GM18861 (cell line): ENCODE measurements at regions not wholly inside any gene's neighbourhood (a gene's known extent, or its start where the extent isn't known, plus 50 kb on each side); places are given as distances from the start of the nearest gene placed in this dataset.
"Not testable (repeated sequence)": the region's sequence is repeated elsewhere in the genome, so short reads cannot be mapped to it uniquely, and the experiment has no call there.

ENCODE experiments used
- ATAC-seq: cut with Tn5 transposase; IDR thresholded peaks from one replicate; pipeline ENCODE4 v1.9.1; 2021; ENCODE audit not compliant: unreplicated experiment

- no peak for ATAC-seq
Measured at GRCh38 chr12:68984796-68985573, 52.0 kb upstream of the CPM start.

DNA sequence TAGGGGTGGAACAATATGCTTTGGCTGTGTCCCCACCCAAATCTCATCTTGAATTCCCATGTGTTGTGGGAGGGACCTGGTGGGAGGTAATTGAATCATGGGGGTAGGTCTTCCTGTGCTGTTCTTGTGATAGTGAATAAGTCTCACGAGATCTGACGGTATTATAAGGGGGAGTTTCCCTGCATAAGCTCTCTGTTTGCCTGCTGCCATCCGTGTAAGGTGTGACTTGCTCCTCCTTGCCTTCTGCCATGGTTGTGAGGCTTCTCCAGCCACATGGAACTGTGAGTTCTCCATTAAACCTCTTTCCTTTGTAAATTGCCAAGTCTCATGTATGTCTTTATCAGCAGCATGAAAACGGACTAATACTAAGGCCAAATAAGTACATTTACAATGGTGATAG is 64.6 kb upstream of the CPM start:
- ATAC-seq: not testable (repeated sequence)

- ATAC-seq: no peak
Measured at GRCh38 chr12:68998041-68998440, 65.1 kb upstream of the CPM start.

GRCh38 chr12:69000074-69000473 is 67.1 kb upstream of the CPM start:
- ATAC-seq: no peak

DNA sequence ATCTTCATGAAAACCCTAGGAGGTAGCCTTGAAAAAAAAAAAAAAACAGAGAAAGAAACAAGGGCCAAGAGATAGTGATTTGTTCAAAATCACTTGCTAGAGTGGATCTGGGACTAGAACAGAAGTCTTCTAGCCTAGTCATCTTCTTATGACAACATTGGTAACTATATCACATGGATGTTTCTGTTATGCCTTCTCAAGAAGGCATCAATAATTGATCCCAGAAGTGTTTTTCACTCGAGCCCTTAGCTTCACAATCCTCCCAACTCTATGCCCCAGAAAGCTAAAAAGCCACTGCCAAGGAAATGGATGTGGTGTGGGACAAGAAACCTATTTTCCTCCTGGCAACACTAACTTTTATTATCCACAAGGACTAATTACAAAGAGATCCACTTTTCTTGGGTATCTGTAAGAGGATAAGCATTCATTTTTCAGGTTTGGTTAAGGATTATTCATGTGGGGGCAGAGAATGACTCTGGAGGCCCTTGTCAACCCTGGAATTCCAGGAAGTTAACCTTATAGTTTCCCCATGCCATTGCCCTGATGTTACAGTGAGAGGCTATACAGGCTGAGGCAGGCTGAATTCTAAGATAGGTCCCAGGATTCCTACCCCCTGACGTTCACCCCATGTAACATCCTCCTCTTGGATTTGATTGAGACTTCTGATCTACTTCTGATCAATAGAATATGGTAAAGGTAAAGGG is 67.7 kb upstream of the CPM start:
- ATAC-seq: no peak

DNA sequence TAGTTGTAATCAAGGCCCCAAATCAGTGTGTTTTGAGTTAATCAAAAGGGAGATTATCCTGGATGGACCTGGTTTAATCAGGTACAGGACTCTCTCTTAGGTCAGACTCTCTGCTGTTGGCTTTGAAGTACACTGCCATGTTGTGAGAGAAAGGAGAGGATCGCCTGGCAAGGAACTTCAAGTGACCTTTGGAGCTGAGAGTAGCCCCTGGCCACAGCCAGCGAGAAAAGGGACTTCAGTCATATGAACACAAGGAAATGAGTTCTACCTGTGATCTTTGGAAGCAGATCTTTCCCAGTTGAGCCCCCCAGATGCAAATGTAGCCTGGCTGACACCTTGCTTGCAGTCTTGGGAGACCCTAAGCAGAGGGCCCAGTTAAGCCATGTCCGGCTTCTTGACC is 68.3 kb upstream of the CPM start:
- ATAC-seq: no peak

- ATAC-seq: no peak
Measured at GRCh38 chr12:69002969-69003368, 70.0 kb upstream of the CPM start.

DNA sequence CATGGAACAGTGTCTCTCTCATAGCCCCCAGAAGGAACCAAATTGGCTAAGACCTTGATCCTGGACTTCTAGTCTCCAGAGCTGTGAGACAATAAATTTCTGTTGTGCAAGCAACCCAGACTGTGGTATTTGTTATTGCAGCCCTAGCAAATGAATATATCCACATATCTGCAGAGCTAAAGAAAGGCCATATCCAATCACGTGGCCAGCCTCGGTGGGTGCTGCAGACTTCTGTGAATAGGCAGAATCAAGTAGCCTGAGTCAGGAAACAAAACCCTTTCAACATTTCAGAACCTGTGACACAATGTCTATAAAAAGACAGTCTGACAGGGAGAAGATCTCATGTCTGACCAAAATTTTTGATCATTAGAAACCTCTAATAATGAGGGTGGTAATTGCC is 71.0 kb upstream of the CPM start:
- no peak for ATAC-seq

GRCh38 chr12:69007101-69007854 is 74.3 kb upstream of the CPM start:
- ATAC-seq: no peak

- ATAC-seq: no peak
Measured at GRCh38 chr12:69007855-69008351, 74.9 kb upstream of the CPM start.

DNA sequence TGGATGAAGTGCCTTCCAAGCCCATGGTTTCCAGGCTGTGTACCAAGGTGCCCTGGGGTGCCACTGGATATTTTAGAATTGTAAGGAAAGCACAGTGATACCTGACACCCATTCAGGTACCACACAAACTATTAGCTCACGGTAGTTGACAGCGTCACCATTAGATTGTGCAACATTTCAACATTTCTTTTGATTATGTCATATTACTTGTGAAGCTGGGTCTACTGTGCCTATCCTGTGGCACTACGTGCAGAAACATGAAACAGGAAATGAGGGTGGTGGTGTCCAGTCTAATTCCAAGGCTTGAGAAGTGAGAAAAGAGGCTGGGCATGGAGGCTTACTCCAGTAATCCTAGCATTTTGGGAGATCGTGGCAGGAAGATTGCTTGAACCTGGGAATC is 75.5 kb upstream of the CPM start:
- no peak for ATAC-seq

DNA sequence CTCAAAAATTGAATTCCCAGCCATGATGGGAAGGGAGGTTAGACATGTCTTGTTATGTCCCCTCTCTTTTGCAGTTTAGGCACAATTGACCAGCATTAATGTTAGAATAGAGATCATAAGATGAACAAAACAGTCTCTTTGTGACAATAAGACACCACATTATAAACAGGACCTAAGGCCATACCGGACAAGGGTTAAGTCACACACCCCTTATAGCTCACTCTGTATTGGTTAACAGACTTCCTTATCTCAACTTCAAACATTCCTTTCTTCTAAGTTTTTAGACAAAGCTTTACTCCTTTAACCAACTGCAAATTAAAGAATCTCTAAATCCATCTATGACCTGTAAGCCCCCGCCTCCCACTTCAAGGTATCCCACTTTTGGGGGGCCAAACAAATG is 81.1 kb upstream of the CPM start:
- ATAC-seq: no peak

DNA sequence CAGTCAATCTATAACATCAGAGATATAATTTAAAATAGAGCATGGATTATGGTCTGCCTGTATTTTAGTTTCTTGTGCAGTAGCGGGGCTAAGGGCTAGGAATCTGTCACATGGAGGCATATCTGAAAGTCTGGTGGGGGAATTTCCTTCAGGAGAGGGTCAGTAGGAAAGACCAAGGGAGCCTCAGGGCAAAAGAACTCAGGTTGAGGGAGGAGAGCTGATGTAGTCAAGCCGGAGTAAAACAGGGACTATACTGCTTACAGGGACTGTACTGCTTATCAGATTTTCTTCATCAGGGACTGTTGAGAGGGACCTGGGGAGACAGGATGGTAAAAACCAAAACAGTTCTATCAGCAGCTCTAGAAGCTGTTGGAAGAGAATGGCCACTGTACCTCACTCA is 82.0 kb upstream of the CPM start:
- ATAC-seq: no peak

DNA sequence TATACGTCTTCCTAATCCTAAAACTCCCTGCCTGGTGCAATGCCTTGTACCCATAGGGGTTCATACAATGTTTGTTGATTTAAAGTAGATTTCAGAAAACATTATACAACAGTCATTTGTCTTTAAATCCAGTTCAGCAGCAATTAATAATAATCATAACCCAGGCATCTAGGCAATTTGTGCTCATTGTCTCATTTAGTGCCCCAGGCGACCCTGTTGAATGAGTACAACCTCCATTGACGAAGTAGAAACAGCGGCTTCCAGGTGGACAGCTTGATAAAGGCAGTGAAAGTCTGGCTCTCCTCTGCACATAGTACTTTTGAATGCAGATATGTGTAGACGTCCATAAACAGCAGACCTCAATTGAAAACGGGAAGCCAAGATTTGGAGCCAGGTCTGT is 82.9 kb upstream of the CPM start:
- ATAC-seq: no peak

- no peak for ATAC-seq
Measured at GRCh38 chr12:69019082-69019481, 86.1 kb upstream of the CPM start.

DNA sequence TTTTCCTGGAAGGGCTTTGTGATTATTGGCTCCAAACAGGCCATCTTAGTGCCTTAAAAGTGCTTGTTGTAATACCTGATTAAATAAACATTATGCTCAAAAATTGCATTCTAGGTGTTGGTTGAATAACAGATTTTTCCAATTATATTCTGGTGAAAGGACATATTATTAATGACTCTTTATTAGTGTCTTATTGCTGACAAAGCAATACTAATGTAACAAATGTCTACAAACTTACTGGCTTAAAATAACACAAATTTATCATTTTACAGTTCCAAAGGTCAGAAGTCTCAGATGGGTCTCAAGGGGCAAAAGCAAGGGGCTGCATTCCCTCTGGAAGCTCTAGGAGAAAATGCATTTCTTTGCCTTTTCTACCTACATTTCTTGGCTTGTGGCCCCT is 86.9 kb upstream of the CPM start:
- no peak for ATAC-seq

GRCh38 chr12:69022674-69023073 is 89.7 kb upstream of the CPM start:
- no peak for ATAC-seq

DNA sequence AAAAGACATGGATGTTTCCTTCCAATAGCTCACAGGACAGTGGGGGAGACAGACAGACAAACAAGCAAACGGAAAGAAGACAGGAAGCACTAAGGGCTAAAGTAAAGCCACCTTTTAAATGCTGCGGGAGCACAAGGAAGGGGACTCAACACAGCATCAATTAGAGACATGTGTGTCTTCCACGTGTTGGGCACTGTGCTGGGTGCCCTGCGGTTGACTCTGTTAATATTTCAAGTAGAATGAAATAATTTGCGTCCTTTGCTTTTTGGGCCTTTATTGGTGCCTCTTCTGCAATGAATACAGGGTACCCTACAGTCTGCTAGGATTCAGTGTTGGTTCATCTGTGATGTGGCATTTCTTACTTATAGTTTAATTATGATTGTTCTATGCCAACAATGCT is 90.9 kb upstream of the CPM start:
- no peak for ATAC-seq

DNA sequence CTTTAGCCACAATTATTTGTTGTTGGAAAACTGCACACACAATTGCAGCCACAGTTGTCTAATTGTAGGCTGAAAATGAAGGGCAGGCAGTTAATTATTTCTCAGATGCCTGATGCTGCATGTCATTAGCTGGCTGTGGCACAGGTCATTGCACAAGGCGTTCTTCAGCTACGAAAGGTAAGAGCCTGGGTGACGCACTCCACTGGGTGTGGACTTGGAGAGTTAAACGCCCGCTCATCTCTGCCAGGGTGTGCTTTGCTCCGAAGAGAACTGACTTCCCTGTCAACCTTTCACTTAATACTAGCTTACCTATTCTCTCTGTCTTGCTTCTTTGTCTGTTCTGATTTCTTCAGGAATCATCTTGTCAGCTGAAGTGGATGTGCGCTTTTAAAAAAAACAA is 91.4 kb upstream of the CPM start:
- ATAC-seq: no peak

DNA sequence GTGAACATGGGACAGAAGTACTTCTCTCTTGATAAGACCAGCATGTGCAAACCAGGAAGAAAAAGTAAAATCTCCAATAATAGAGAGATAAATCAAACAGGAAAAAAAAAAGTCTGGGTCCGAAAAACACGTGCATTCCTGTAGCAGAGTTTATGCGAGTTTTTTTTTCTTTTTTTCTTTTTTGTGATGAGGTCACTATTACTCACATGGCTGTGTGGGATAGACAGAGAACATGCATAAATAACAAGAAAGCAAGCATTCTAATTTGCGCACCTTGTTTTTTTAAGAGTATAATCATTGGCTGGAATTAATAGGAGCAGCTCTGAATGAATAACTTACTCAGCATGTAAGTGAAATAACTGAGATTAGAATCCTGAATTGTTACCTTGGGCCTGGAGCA is 91.9 kb upstream of the CPM start:
- ATAC-seq: no peak

DNA sequence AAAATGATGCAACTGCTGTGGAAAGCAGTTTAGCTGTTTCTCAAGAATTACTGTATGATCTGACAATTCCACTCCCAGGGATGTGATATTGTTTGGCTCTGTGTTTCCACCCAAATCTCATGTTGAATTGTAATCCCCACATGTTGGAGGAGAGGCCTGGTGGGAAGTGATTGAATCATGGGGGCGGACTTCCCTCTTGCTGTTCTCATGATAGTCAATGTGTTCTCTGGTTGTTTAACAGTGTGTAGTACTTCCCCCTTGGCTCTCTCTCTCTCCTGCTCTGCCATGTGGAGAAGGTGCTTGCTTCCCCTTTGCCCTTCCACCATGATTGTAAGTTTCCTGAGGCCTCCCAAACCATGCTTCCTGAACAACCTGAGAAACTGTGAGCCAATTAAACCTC is 93.4 kb upstream of the CPM start:
- no peak for ATAC-seq

DNA sequence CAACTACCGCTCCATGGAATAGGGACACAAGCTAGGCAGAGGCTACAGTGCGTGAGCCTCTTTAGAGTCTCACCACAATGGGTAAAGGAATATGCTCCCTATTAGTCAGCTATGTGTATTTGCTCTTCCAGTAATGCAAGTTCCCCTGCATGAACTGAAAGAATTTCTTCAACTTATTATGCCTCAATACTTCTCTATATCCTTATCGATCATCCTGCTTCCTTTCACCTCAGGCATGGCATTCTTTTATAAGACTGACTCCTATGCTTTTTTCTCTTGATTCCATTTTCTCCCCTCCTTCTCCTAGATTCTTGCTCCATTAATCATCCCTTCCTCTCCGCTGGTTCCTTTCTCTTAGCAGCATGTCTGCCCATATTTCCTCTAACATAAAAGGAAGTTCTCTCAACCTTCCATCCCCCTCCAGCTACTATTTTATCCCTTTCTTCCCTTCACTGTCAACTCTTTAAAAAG is 94.5 kb upstream of the CPM start:
- ATAC-seq: no peak
